SK-N-MC (cell line): ENCODE measurements at regions not wholly inside any gene's neighbourhood (a gene's known extent, or its start where the extent isn't known, plus 50 kb on each side); places are given as distances from the start of the nearest gene placed in this dataset.

Source experiments
- FOXP2 ChIP-seq: optimal IDR thresholded peaks from 2 replicates; pipeline ENCODE3; 2011; ENCODE audit warnings: mild to moderate bottlenecking, moderate library complexity; ENCODE audit not compliant: insufficient read depth; ENCODE audit errors: extremely low read length, control extremely low read depth
- POLR2AphosphoS5 ChIP-seq: IDR thresholded peaks from 2 replicates; pipeline ENCODE4 v1.6.1; 2012; ENCODE audit warnings: mild to moderate bottlenecking, low read depth, low read length, borderline replicate concordance

- TF ChIP-seq POLR2AphosphoS5 = no peak
- no peak for TF ChIP-seq FOXP2
Observed at GRCh38 chr2:8024506-8024905, 657.4 kb upstream of the ID2 start.
